ENCODE measurements at regions not wholly inside any gene's neighbourhood (a gene's known extent, or its start where the extent isn't known, plus 50 kb on each side); places are given as distances from the start of the nearest gene placed in this dataset.

- DNase-seq (ENCODE audit: low read depth in 2 of 2): no peak
These were observed 52.6 kb upstream of the ESX1 start for GRCh38 chrX:104307341-104307740.

GRCh38 chrX:104306180-104306579, 51.4 kb upstream of the ESX1 start:
- no peak for DNase-seq (ENCODE audit: low read depth in 2 of 2)
